Skeletal muscle satellite cell (primary cell): ENCODE measurements at regions not wholly inside any gene's neighbourhood (a gene's known extent, or its start where the extent isn't known, plus 50 kb on each side); places are given as distances from the start of the nearest gene placed in this dataset.
A peak's percentile ranks its signal among the peaks of the same experiment; 100 is the strongest.
"Not testable (repeated sequence)": the region's sequence is repeated elsewhere in the genome, so short reads cannot be mapped to it uniquely, and the experiment has no call there.

ENCODE experiments used
- H3K27me3 ChIP-seq: 2 replicates; pipeline ENCODE4 v1.7.0; 2013; ENCODE audit warnings: low read length; ENCODE audit not compliant: control insufficient read depth, insufficient read depth
- H3K36me3 ChIP-seq: 2 replicates; pipeline ENCODE4 v1.7.0; 2013; ENCODE audit warnings: mild to moderate bottlenecking, control low read depth, low read length; ENCODE audit not compliant: insufficient read depth
- H3K4me1 ChIP-seq: 2 replicates; pipeline ENCODE4 v1.7.0; 2013; ENCODE audit warnings: low read length; ENCODE audit not compliant: control insufficient read depth, insufficient read depth
- H3K4me2 ChIP-seq: 2 replicates; pipeline ENCODE4 v1.7.0; 2013; ENCODE audit warnings: mild to moderate bottlenecking, low read length
- H3K4me3 ChIP-seq: 2 replicates; pipeline ENCODE4 v1.7.0; 2013; ENCODE audit warnings: low read length
- H3K9ac ChIP-seq: 2 replicates; pipeline ENCODE4 v1.7.0; 2013; ENCODE audit warnings: mild to moderate bottlenecking, low read depth, low read length, moderate library complexity
- H3K9me3 ChIP-seq: replicated peaks from 2 replicates; pipeline ENCODE4 v1.7.0; 2013; ENCODE audit warnings: mild to moderate bottlenecking, control low read depth, low read length

- H3K36me3 ChIP-seq, H3K9ac ChIP-seq: not testable (repeated sequence)
- peaks cover 16% of the 10 kb centered on the region for H3K4me1 ChIP-seq
Observed at GRCh38 chr3:194067327-194067726, 68.6 kb upstream of the HES1 start.

GRCh38 chr3:194067949-194068362 lies 68.0 kb upstream of the HES1 start:
- no peak overlapping the region for H3K4me2 ChIP-seq
- peaks cover 9% of the 10 kb centered on the region for H3K27me3 ChIP-seq
- no peaks in the 10 kb centered on the region for H3K9me3 ChIP-seq
- H3K4me1 ChIP-seq = peaks cover 16% of the 10 kb centered on the region
- no peaks in the 10 kb centered on the region for H3K36me3 ChIP-seq
- H3K9ac ChIP-seq = no peak overlapping the region
- H3K4me3 ChIP-seq = no peak overlapping the region

More at GRCh38 chr3:194067327-194067726, 68.6 kb upstream of the HES1 start:
- not testable (repeated sequence) for H3K9me3 ChIP-seq, H3K27me3 ChIP-seq, H3K4me3 ChIP-seq, H3K4me2 ChIP-seq

- Histone ChIP-seq H3K9ac (no peak overlapping the region), H3K4me1 (peaks cover 16% of the 10 kb centered on the region), H3K4me2 (no peak overlapping the region), H3K36me3 (no peaks in the 10 kb centered on the region), H3K9me3 (no peaks in the 10 kb centered on the region), H3K27me3 (peaks cover 10% of the 10 kb centered on the region), H3K4me3 (no peak overlapping the region)
Observed at GRCh38 chr3:194069421-194070219, 66.3 kb upstream of the HES1 start.

- Histone ChIP-seq H3K36me3 (no peaks in the 10 kb centered on the region), H3K4me2 (peak overlapping the region; percentile 96), H3K9me3 (no peaks in the 10 kb centered on the region), H3K27me3 (peaks cover 10% of the 10 kb centered on the region), H3K4me1 (peaks cover 16% of the 10 kb centered on the region), H3K9ac (peak overlapping the region; percentile 81), H3K4me3 (peak overlapping the region; percentile 74)
Observed at GRCh38 chr3:194070220-194070633, 65.7 kb upstream of the HES1 start.

GRCh38 chr3:194070634-194071409 lies 65.1 kb upstream of the HES1 start:
- H3K9me3 ChIP-seq = no peaks in the 10 kb centered on the region
- peaks cover 10% of the 10 kb centered on the region for H3K27me3 ChIP-seq
- peak overlapping the region; percentile 81 for H3K9ac ChIP-seq
- no peaks in the 10 kb centered on the region for H3K36me3 ChIP-seq
- H3K4me2 ChIP-seq = peak overlapping the region; percentile 96
- H3K4me3 ChIP-seq = peak overlapping the region; percentile 74
- H3K4me1 ChIP-seq = peaks cover 16% of the 10 kb centered on the region

- H3K27me3 ChIP-seq = peaks cover 10% of the 10 kb centered on the region
- no peak overlapping the region for H3K9ac ChIP-seq
- no peaks in the 10 kb centered on the region for H3K36me3 ChIP-seq
- H3K4me3 ChIP-seq = no peak overlapping the region
- H3K9me3 ChIP-seq = no peaks in the 10 kb centered on the region
- no peak overlapping the region for H3K4me2 ChIP-seq
- H3K4me1 ChIP-seq = peaks cover 16% of the 10 kb centered on the region
Observed at GRCh38 chr3:194072097-194072428, 63.9 kb upstream of the HES1 start.

- no peaks in the 10 kb centered on the region for H3K9me3 ChIP-seq
- H3K4me3 ChIP-seq = no peak overlapping the region
- H3K4me2 ChIP-seq = no peak overlapping the region
- H3K9ac ChIP-seq = no peak overlapping the region
- H3K4me1 ChIP-seq = peaks cover 16% of the 10 kb centered on the region
- H3K36me3 ChIP-seq = no peaks in the 10 kb centered on the region
- H3K27me3 ChIP-seq = peaks cover 11% of the 10 kb centered on the region
Observed at GRCh38 chr3:194072691-194073279, 63.2 kb upstream of the HES1 start.

GRCh38 chr3:194073926-194074325 lies 62.0 kb upstream of the HES1 start:
- Histone ChIP-seq H3K4me2 (no peak overlapping the region), H3K9ac (no peak overlapping the region), H3K36me3 (no peaks in the 10 kb centered on the region), H3K4me3 (no peak overlapping the region), H3K9me3 (no peaks in the 10 kb centered on the region), H3K4me1 (peaks cover 16% of the 10 kb centered on the region), H3K27me3 (peaks cover 16% of the 10 kb centered on the region)

- Histone ChIP-seq H3K9ac (no peak overlapping the region), H3K36me3 (no peaks in the 10 kb centered on the region), H3K27me3 (peaks cover 26% of the 10 kb centered on the region), H3K4me3 (no peak overlapping the region), H3K9me3 (no peaks in the 10 kb centered on the region), H3K4me1 (peaks cover 16% of the 10 kb centered on the region), H3K4me2 (no peak overlapping the region)
Observed at GRCh38 chr3:194075088-194075615, 60.8 kb upstream of the HES1 start.

- Histone ChIP-seq H3K4me1 (peaks cover 9% of the 10 kb centered on the region), H3K4me3 (no peak overlapping the region), H3K4me2 (no peak overlapping the region), H3K9me3 (no peaks in the 10 kb centered on the region), H3K36me3 (no peaks in the 10 kb centered on the region), H3K9ac (no peak overlapping the region), H3K27me3 (peaks cover 33% of the 10 kb centered on the region)
Observed at GRCh38 chr3:194075802-194076460, 60.0 kb upstream of the HES1 start.

- H3K9ac ChIP-seq = no peak overlapping the region
- H3K9me3 ChIP-seq = no peaks in the 10 kb centered on the region
- H3K27me3 ChIP-seq = peaks cover 33% of the 10 kb centered on the region
- no peaks in the 10 kb centered on the region for H3K36me3 ChIP-seq
- no peak overlapping the region for H3K4me3 ChIP-seq
- H3K4me2 ChIP-seq = no peak overlapping the region
- H3K4me1 ChIP-seq = peaks cover 5% of the 10 kb centered on the region
Observed at GRCh38 chr3:194076475-194076874, 59.5 kb upstream of the HES1 start.
